OCI-LY7 (cell line): ENCODE measurements at regions not wholly inside any gene's neighbourhood (a gene's known extent, or its start where the extent isn't known, plus 50 kb on each side); places are given as distances from the start of the nearest gene placed in this dataset.

Experiments used
- BruUV-seq: library from RNA; stranded (reverse); fragments of 400-500 nt; replicated peaks from 2 replicates; lab custom pipeline; 2021; lab: Mats Ljungman, UMichigan
- CTCF ChIA-PET: fragments of 300-600 bp; sonication (Branson Sonifier 250); formaldehyde crosslinking; loops from one replicate; lab custom pipeline; 2022; ENCODE audit warnings: antibody characterized with exemption; ENCODE audit not compliant: unreplicated experiment; lab: Charles Lee
- POLR2A ChIA-PET: fragments of 300-600 bp; sonication (Branson Sonifier 250); formaldehyde crosslinking; loops from one replicate; lab custom pipeline; 2022; ENCODE audit warnings: antibody characterized with exemption; lab: Charles Lee
- DNase-seq: peaks from one replicate; pipeline ENCODE4 v3.0.0-alpha.2; 2015; ENCODE audit warnings: low spot score
- H2AFZ ChIP-seq: fragments of 200-600 bp; sonication (generic), shearing (Covaris generic); 2 replicates; pipeline ENCODE4 v1.6.1; 2014; ENCODE audit warnings: mild to moderate bottlenecking, antibody characterized with exemption, low read length, moderate library complexity
- H3K27ac ChIP-seq: fragments of 200-600 bp; sonication (generic); 2 replicates; pipeline ENCODE4 v1.5.1; 2014; ENCODE audit warnings: mixed run types, low read depth, mild to moderate bottlenecking, moderate library complexity, low read length, inconsistent platforms; ENCODE audit not compliant: poor library complexity, severe bottlenecking
- H3K36me3 ChIP-seq: fragments of 200-600 bp; sonication (generic); 2 replicates; pipeline ENCODE4 v1.6.1; 2014; ENCODE audit warnings: mild to moderate bottlenecking, antibody characterized with exemption, low read length, moderate library complexity, mixed read lengths; ENCODE audit not compliant: insufficient read depth
- H3K4me1 ChIP-seq: fragments of 200-600 bp; sonication (generic); 2 replicates; pipeline ENCODE4 v1.5.1; 2014; ENCODE audit warnings: mild to moderate bottlenecking, low read length; ENCODE audit not compliant: insufficient read depth, poor library complexity, severe bottlenecking
- H3K4me2 ChIP-seq: fragments of 200-600 bp; sonication (generic); 2 replicates; pipeline ENCODE4 v1.6.1; 2014; ENCODE audit warnings: mild to moderate bottlenecking, low read length
- H3K4me3 ChIP-seq: fragments of 200-600 bp; sonication (generic); 2 replicates; pipeline ENCODE4 v1.5.1; 2014; ENCODE audit warnings: mild to moderate bottlenecking, low read depth, low read length; ENCODE audit not compliant: poor library complexity, severe bottlenecking
- H3K79me2 ChIP-seq: fragments of 200-600 bp; sonication (generic); 2 replicates; pipeline ENCODE4 v1.6.1; 2016; ENCODE audit warnings: low read depth, mild to moderate bottlenecking, low read length, moderate library complexity, mixed read lengths; ENCODE audit not compliant: insufficient read depth
- H3K9me2 ChIP-seq: fragments of 200-600 bp; sonication (generic); 2 replicates; pipeline ENCODE4 v1.6.1; 2016; ENCODE audit warnings: mild to moderate bottlenecking, low read length, mixed read lengths; ENCODE audit not compliant: insufficient read depth
- H3K9me3 ChIP-seq: fragments of 200-600 bp; sonication (generic); 2 replicates; pipeline ENCODE4 v1.6.1; 2014; ENCODE audit warnings: mild to moderate bottlenecking, mixed run types, low read length, mixed read lengths
- H4K20me1 ChIP-seq: fragments of 200-600 bp; sonication (generic); 2 replicates; pipeline ENCODE4 v1.6.1; 2014; ENCODE audit warnings: mild to moderate bottlenecking, antibody characterized with exemption, low read length, moderate library complexity, mixed read lengths; ENCODE audit not compliant: insufficient read depth
- EZH2phosphoT487 ChIP-seq: fragments of 200-600 bp; sonication (generic); IDR thresholded peaks from 2 replicates; pipeline ENCODE4 v1.6.1; 2018; ENCODE audit warnings: low read depth, borderline replicate concordance, mild to moderate bottlenecking, mixed run types, antibody characterized with exemption, low read length, moderate library complexity, mixed read lengths
- intact Hi-C: fragments of 100-400 bp; cut with micrococcal nuclease; formaldehyde crosslinking; loops from one replicate; pipeline ENCODE4 v1.10.0; 2022; ENCODE audit not compliant: unreplicated experiment
- TF ChIP-seq, protein P1 (sequence below): fragments of 200-600 bp; sonication (generic); conservative IDR thresholded peaks from 2 replicates; pipeline ENCODE4 v1.5.1; 2014; ENCODE audit warnings: mild to moderate bottlenecking, antibody characterized with exemption, low read length, moderate library complexity, mixed read lengths

DNA sequence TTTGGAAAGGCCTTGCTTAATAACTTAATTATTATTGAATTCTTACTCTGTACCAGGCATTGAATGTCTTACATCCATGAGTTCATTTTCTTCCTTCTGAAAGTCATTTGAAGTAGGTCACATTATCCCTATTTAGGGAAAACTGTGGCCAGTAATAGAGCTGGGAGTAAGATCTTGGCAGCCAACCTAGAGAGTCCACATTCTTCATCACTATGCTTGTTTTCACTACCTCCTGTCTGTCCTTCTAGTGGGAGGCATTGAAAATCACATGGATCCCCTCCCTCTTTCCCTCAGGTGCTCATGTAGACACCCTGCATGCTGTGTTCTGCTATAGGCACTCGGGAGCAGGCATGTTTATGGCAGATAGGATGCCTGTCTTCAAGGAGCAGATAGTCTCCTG is 154.9 kb downstream of the EBLN2 start:
- H2AFZ ChIP-seq = no peak overlapping the region
- no peak overlapping the region for H3K27ac ChIP-seq
- TF ChIP-seq EZH2phosphoT487 = no peak
- TF ChIP-seq, protein P1, sequence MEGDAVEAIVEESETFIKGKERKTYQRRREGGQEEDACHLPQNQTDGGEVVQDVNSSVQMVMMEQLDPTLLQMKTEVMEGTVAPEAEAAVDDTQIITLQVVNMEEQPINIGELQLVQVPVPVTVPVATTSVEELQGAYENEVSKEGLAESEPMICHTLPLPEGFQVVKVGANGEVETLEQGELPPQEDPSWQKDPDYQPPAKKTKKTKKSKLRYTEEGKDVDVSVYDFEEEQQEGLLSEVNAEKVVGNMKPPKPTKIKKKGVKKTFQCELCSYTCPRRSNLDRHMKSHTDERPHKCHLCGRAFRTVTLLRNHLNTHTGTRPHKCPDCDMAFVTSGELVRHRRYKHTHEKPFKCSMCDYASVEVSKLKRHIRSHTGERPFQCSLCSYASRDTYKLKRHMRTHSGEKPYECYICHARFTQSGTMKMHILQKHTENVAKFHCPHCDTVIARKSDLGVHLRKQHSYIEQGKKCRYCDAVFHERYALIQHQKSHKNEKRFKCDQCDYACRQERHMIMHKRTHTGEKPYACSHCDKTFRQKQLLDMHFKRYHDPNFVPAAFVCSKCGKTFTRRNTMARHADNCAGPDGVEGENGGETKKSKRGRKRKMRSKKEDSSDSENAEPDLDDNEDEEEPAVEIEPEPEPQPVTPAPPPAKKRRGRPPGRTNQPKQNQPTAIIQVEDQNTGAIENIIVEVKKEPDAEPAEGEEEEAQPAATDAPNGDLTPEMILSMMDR = no peak
- H3K4me3 ChIP-seq = no peak overlapping the region
- no TSS peak for BruUV-seq
- POLR2A ChIA-PET = interaction anchor here (0.8 kb wide), 1 partner anchor 18 kb away, joined by 5 read pairs; no protein-coding TSS in a partner anchor
- no peaks in the 10 kb centered on the region for H3K4me1 ChIP-seq
- intact Hi-C loops = no loop called here
- no peaks in the 10 kb centered on the region for H3K36me3 ChIP-seq
- no peak overlapping the region for H3K4me2 ChIP-seq
- CTCF ChIA-PET = no interaction called here
- H3K9me2 ChIP-seq = no peaks in the 10 kb centered on the region
- H4K20me1 ChIP-seq = no peaks in the 10 kb centered on the region
- no peak for DNase-seq
- H3K9me3 ChIP-seq = no peaks in the 10 kb centered on the region
- no peaks in the 10 kb centered on the region for H3K79me2 ChIP-seq

GRCh38 chr3:73222126-73222525 is 160.7 kb downstream of the EBLN2 start:
- POLR2A ChIA-PET = no interaction called here
- intact Hi-C loops = no loop called here

DNA sequence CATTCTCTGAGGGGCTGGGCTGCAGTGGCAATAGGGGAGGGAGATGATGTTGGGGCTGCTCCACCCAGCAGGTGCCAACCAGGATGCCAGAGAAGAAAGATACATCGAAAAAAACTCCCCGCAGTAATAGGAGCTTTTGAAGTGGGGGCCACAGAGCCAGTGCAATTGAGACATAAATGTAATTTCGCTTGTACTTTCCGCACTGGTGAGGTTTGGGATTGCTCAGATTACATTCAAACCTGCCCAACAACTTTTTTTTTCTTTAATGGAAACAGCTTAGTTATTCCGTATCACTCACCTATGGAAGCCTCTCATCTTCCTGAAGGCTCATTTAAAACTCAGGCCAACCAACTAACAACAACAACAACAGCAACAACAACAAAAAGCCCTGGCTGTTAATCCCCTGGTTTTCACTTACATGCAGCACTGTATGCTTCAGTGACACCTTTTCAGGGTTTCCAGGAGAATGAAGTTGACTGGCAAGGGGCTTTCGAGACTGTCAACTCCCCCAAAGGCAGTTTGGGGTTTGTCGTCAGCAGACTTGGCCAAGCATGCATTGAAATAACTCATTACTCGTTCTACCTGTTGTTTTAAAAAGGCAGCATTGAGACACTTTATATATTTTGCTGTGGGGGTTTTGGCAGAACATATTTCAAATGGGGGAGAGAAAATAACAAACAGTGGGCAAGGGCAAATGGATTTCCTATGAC is 163.8 kb downstream of the EBLN2 start:
- Histone ChIP-seq H3K4me1 (no peaks in the 10 kb centered on the region), H3K27ac (no peak overlapping the region), H3K36me3 (no peaks in the 10 kb centered on the region), H3K4me2 (no peak overlapping the region), H3K4me3 (no peak overlapping the region), H3K9me3 (no peaks in the 10 kb centered on the region), H2AFZ (no peak overlapping the region), H3K9me2 (no peaks in the 10 kb centered on the region), H3K79me2 (no peaks in the 10 kb centered on the region), H4K20me1 (no peaks in the 10 kb centered on the region)
- no TSS peak for BruUV-seq
- intact Hi-C loops = no loop called here
- CTCF ChIA-PET = no interaction called here
- POLR2A ChIA-PET = no interaction called here
- DNase-seq = no peak
- TF ChIP-seq, protein P1 = no peak
- TF ChIP-seq EZH2phosphoT487 = no peak

More at GRCh38 chr3:73222126-73222525, 160.7 kb downstream of the EBLN2 start:
- Histone ChIP-seq H3K9me3 (no peaks in the 10 kb centered on the region), H4K20me1 (no peaks in the 10 kb centered on the region), H3K4me3 (no peak overlapping the region), H3K36me3 (no peaks in the 10 kb centered on the region), H3K27ac (no peak overlapping the region), H2AFZ (no peak overlapping the region), H3K9me2 (no peaks in the 10 kb centered on the region), H3K79me2 (no peaks in the 10 kb centered on the region), H3K4me2 (no peak overlapping the region), H3K4me1 (no peaks in the 10 kb centered on the region)
- no TSS peak for BruUV-seq
- no peak for DNase-seq
- TF ChIP-seq EZH2phosphoT487 = no peak
- TF ChIP-seq, protein P1 = no peak
- CTCF ChIA-PET = no interaction called here
